NCI-H2227 (cell line): ENCODE measurements at regions not wholly inside any gene's neighbourhood (a gene's known extent, or its start where the extent isn't known, plus 50 kb on each side); places are given as distances from the start of the nearest gene placed in this dataset.

Experiments used
- DNase-seq: peaks from one replicate; lab custom pipeline; 2025; ENCODE audit not compliant: unreplicated experiment; lab: John Stamatoyannopoulos, UW

DNA sequence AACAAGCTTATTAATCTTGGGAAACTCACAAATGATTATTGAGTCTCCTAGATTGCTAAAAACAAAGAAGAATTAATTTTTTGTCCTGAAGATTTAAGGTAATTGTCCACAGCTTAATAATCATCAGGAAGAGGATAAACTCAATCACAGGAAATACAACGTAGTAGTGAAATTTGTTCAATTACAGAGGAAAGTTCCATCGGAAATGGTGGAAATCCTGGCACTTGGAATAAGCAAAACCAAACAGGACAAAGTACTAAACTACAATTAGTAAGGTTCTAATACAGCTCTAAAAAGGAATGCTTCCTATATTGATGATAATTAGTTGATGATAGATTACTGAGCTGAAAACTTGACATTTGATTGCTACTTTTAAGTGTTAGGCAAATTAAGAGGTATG lies 485.4 kb downstream of the USP25 start:
- DNase-seq: no peak

DNA sequence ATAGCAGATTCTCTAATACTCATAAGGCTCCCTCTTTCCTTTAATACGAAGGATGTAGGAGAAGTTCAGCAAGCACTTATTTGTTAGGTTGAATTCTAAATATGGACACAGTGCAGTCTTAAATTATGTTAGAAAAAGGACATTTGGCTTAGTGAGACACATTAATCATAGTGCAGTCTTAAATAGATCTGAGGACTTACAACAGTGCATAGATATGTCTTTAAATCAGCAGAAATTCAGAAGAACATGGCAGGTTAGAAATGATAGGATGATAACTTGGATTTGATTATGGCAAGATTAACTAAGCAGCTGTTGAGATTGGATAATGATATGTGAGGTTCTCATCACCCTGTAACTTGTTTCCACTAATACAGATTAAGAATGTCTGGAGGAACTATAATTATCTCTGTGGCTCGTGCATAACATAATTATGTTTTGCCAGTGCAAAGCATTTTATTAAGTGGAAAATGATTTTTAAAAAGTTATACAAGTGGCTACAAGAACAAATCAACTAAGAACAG lies 485.9 kb downstream of the USP25 start:
- DNase-seq: no peak

DNA sequence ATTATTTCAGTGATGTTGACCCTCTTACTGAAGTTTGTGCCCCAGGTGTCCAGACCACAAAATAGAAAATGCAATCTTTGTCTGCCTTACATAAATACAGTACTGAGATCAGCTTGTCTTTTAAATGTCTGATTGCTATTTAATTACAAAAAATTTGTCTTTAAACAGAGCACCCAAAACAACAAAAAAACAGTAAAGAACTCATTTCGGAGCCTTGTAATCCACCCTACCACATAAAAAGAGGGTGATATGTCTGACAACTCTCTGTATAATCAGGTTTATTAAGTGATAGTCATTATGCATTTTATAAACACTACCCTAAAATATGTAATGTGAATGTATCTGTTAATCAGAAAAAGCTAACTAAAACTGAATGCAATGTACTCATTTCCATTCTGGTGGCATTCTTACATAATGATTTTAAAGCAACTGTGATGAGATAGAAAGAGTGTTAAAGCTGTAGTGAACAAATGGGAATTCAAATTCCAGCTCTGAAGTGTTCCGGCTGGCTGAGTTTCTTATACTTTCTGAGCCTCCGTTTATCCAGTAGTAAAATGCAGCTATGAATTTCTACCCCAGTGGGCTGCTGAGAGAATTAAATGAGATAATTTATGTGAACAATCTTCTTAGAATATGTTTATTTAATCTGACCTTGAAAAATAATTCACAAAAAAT lies 486.6 kb downstream of the USP25 start:
- no peak for DNase-seq

DNA sequence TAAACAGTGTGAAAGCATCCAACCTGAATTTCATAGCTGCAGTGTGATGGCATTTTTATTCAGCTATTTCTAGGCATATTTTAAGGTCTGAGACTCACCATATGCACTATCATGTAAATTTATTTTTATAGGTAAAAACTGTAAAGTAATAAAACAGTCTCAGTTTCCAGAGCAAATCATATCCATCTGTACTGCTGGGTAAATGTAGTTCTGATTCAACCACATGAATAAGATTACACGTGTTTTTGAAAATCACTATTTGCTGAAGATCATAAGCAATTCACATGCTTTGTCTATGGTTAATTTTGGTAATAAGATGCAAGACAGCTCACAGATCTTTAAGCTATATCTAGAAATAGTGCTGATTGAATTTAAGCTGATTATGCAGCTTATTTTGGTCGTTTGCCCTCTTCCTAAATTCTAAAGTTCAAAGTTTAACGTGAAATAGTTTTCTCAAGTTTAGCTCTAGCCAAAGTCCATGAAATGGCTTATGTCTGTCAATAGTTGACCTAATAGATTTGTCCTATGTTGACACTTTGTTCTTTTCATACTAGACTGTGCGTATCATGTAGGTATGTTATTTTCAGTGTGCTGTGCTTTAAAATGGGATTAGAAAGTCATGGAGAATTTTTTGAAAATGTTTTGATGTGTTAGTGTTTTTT lies 489.0 kb downstream of the USP25 start:
- DNase-seq: no peak

DNA sequence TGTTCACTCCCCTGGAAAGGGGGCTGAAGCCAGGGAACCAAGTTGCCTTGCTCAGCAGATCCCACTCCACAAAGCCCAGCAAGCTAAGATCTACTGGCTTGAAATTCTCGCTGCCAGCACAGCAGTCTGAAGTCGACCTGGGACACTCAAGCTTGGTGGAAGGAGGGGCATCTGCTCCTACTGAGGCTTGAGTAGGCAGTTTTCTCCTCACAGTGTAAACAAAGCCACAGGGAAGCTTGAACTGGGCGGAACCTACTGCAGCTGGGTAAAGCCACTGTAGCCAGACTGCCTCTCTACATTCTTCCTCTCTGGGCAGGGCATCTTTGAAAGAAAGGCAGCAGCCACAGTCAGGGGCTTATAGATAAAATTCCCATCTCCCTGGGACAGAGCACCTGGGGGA lies 495.0 kb downstream of the USP25 start:
- peak; percentile 27 for DNase-seq

DNA sequence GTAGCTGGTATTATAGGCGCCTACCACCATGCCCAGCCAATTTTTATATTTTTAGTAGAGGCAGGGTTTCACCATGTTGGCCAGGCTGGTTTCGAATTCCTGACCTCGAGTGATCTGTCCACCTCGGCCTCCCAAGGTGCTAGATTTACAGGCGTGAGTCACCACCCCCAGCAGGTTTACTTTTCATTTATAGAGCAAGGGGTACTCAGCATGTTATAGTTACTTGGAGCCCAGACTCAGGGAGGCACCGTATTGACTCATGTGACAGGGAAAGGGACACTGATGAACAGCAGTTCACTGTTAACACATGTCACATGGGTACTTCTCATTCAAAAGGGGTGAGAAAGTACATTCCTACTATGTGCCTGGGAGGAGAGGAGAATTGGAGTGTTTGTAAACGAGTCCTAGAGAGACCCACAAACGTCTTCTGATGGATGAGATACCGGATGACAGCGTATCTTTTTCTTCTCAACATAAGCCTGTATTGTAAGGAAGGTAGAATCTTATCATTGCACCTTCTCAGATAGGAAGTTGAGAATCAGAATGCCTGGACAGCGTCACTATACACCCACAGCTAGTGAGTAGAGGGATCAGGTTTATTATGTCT lies 510.0 kb downstream of the USP25 start:
- DNase-seq: no peak

DNA sequence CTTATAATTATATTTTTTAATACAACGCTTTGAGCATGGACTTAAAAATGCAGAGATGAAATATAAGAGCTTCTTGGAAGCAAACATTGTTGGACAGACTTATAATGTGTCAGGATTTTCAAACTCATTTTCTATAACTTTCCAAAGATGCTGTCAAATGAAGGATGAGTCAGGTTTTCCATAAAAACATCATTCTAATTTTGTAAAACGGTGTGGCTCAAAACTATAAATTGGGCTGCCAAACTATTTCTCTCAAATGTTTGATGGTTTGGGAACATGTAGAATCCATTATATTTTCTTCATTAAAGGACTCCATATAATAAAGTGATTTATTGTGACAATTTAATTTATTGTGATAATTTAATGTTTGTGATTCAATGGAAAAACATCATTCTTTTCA lies 511.2 kb downstream of the USP25 start:
- no peak for DNase-seq

DNA sequence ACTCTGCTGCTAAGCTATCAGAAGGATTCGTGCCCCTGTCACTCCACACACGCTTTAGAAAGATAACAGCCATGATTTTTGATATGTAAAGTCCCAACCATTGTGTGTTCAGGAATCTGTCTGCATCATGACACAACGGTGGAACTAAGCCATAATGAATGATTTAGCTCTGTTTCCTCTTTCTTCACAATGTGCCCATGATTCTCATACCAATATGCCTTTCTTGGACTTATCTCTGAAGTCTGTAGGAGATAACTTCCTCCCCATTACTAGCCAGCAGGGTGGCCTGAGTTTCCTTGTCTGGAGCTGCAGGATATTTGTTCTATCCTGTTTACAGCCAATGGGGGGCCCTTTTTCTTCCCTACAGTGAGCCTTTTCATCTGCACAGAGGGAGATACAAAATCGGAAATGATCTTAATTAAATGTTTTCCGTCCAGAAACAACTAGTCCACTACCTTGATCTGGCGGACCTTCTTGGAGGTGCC lies 511.7 kb downstream of the USP25 start:
- no peak for DNase-seq

DNA sequence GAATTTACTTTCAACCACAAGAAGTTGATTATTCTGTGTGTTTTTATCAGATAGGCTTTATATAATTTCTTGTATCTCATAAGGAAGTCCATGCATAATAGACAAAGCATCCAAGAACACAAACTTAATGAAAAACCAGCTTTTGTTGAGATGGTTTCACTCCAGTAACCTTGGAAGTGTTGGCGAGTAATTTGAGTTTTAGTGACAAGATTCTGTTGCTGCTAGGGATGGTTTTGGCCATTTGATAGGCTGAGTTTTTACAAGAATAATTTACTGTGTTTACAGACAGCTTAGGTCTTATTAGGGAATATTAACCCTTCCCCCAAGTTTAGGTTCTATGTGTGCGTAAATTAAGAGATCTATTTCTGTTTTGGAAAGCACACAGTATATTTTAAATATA lies 513.6 kb downstream of the USP25 start:
- no peak for DNase-seq

DNA sequence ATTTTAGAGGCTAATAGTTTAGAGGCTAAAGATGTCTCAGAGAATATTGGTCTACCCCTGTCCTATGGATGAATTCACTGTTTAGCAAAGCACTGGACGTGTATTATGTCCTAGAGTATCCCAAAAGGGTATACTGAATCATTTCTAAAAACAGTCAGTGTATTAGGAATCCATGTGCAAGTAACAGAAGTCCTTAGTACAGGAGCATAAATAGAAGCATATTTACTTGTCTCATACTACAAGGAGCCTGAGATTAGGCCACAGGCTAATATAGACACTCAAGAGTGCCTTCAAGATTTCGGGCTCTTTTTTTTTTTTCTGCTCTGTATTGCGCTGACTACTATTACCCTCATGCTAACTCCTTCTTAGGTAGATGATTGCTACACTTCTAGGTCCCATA lies 518.9 kb downstream of the USP25 start:
- DNase-seq: no peak

DNA sequence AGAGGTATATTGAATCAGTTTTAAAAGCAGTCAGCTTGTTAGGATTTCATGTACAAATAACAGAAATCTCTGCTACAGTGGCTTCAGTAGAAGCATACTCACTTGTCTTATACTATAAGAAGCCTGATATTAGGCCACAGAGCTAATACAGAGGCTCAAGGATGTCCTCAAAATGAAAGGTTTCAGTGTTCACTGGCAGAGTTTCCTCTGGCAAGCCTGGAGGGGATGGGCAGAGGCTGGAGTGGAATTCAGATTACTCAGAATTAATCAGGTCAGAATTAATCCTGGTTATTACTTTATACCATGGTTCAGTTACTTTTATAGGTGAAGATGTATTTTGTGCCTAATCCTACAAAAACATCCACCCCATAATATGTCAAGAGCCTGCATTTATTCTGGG lies 520.5 kb downstream of the USP25 start:
- DNase-seq: no peak

DNA sequence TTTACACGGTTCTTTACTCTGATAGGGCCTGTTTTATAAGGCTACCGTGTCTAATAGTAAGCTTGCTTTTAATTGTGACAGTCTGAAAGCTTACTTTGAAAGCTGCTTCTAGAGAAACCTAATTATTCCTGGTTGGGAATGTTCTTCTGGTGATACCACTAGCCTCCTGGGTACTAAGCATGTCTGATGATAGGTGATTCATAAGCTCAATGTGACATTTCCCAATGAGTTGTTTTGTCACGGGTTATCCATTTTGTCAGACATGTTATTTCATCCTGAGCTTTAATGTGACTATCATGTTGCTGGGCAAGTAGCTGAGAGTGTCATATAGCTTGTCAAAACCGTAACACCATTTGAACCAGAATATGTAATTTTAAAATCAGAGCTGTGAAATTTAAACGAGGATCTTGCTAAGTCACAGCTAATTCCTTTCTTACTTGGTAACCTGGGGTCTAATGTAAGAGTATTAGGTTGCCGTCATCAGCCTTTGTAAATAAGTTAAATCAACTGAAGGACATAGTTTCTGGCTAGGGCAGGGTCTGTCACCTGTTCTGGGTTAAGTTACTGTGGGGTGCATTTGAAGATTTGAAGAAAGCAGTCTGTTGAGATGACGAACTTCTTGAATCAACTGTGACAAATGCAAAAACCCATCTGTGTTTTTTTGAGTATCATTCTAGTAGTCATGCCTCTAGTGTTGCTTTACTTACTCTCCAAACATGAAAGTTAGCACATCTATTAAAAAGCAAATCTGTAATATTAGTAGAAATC lies 529.2 kb downstream of the USP25 start:
- no peak for DNase-seq

DNA sequence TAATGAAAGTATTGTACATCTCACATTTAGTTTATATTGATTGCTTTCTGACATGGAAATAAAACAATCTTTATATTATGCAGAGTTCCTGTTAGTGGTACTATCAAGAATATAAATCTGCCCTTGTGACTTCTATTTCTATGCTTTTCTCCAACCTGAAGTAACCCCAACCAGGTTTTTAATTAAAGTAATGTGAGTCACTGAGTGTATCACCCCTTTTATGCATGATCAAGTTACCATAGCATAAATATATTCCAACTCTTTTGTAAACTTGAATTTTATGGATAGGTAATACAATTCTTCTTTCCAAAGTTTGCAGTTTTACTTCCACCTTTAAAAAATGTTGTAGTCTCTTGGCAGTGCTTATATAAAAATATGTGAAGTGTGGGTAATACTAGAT lies 532.3 kb downstream of the USP25 start:
- DNase-seq: no peak

DNA sequence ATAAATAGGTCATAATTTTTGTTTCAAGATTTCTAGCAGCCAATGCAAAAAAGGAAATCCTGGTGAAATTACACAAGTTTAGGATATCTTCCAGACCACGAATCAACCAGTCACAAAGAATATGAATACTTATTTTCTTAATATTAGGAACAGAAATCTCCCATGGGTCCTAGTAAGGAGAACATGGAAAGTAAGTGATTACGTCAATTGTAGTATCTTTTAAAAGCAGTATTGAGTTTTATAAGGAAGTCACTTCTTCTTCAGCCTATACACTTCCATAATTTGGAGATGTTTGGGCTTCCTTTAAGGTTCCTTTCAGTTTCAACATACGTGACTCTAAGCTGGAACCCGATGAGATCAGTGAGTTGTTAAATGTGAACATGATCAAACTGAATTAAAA lies 534.5 kb downstream of the USP25 start:
- DNase-seq: no peak

DNA sequence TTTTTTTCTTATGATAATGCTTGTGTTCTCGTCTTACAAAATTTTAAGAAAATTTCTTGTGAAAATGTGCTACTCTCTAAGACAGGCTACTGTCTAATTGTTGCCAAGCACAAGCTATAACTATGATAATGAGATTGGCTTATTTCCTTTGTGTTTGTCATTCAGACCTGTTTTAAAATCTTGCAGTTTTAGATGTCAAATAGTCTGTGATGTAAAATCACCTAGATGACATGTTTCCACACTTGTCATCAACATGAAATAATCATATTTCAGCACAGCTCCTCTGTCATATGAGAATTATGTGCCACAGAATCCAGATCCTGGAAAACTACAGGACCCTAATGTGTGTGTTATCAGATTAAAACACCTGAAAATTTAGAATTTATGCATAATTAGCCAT lies 539.7 kb downstream of the USP25 start:
- DNase-seq: no peak

DNA sequence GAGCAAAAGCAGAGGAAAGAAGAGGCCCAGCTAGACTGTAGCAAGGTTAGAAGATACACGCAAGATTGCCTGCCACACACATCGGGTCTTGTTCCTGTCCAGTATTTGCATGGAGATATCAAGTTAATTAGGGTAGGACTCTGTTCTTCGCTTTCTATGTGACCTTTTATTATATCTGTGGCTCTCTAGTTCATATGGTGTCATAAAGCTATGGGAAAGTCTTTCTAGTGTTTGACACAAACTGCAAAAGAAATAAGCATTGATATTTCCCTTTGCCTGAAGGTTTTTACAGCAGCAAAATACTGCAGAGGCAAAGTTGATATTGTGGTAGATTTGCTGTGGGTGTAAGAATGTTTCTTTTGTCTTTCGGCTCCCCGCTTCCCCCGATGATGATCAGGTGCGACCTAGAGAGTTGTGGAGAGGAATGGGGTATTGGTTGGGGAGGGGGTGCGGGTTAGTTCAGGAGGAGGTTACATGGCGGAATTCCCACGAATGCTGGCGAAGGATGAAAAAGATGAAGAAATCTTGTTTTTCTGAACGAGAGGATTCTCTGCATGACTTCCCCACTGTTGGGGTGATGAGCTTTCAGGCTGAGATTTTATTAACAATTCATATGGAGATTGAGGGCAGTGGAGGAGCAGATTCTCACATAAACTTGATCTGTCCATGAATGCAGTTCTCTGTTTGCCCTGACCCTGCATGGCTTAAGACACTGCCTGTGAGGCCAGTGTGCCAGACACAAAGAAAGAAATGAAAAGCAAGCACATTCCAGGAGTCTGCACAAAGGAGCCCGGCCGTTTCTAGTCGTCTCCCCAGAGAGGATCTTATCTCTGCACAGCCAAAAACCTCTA lies 550.2 kb downstream of the USP25 start:
- DNase-seq: peak; percentile 11

DNA sequence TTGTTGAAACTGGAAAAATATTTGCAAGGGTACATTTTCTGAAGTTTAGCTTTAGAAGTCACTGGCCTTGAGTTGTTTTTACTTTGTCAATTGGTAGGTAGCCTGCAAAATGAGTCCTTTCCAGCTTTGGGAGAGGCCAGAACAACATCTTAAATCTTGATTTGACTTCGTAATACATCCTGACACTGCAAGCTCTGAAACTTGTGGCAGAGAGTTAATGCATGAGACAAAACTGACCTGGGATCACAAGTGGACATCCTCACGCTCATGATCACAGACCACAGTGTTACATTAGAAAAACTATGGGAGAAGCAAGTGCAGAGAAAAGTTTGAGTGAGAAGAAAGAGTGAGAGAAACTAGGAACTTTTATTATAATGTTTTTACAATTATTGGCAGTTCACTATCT lies 550.9 kb downstream of the USP25 start:
- DNase-seq: no peak

DNA sequence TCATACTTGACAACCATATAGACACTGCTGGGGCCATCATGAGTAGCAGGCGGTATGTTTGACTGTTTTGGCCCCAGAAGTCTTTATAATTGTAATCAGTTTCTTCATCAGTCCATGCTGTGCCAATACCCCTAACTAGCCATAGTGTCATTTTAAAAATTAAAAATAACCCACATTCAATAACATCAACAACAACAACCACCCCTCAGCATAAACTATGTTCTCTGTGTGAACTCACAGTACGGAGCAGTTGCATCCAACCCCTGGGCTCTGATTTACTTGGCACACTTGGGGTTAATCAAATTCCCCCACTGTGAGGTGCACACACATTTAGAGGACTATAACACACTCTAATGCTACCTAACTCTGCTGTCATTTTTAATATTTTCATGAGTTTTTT lies 553.7 kb downstream of the USP25 start:
- DNase-seq: no peak

DNA sequence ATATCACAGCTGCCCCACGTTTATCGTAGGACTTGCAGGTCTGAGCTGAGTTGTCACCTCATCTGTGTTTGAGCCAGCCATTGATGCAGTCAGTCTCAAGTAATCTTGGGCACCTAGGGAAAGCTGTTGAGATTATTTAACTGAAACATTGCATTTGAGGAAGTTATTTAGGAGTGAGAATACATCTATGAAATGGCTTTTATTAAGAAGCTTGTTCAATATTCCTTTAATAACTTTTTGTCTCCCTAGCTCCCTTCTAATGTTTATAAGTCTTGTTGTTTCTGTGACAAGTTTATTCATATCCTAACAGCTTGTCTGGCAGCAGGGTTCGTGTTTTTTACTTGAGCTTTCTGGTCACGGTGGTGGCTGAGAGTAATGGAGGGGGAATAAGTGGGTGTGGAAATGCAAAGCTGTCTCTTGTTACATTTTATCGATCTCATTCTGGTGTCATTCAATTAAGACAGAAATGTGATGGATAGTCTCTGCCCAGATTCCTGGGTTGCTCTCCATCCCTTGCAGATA lies 555.9 kb downstream of the USP25 start:
- DNase-seq: peak; percentile 28

DNA sequence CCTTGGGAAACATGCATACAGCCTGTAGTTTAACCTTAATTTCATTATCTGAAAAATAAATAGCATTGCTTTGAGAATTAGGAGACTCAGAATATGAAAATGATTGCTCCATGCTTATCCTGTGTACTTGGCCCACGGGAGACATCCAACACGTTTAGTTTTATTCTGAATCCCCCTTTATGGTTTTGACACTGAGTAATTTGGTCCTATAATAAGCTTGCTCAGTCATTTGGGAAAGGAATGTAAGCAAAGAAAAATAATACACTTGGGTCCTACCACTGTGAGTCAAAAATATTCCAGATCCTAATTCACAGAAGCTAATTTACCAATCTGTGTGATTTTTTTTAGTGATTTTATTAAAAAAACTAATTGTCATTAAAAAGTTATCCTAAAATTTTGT lies 557.3 kb downstream of the USP25 start:
- DNase-seq: no peak
